ENCODE measurements at regions not wholly inside any gene's neighbourhood (a gene's known extent, or its start where the extent isn't known, plus 50 kb on each side); places are given as distances from the start of the nearest gene placed in this dataset.

DNA sequence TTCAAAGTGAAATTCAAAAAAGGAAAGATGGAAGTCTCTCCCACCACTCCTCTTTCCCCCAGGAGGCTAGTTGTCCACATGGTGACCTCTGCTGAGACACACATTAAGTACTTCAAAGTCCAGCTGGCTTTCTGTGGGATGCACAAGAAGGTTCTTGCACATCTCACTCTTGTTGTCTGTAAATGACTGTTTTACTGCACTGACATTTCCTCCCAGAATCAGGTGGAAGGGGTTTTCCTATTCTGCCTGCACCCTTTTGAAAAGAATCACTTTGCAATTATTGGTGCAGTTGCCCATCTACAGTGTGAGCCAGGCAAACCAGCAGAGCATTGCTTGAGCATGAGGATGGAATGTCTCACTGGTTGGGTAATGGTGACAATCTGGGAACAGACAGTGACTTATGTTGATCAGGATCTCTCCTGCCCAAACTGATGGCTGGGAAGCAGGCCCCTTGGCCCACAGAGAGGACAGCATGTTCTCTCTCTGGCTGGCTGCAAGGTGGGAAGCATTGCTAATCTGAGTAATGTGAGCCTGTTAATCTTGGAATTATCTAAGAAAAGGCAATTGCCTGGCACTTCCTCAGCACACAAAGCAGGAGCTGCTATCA, 347.7 kb upstream of the SATB1 start (continued):
- TF ChIP-seq, protein P1, sequence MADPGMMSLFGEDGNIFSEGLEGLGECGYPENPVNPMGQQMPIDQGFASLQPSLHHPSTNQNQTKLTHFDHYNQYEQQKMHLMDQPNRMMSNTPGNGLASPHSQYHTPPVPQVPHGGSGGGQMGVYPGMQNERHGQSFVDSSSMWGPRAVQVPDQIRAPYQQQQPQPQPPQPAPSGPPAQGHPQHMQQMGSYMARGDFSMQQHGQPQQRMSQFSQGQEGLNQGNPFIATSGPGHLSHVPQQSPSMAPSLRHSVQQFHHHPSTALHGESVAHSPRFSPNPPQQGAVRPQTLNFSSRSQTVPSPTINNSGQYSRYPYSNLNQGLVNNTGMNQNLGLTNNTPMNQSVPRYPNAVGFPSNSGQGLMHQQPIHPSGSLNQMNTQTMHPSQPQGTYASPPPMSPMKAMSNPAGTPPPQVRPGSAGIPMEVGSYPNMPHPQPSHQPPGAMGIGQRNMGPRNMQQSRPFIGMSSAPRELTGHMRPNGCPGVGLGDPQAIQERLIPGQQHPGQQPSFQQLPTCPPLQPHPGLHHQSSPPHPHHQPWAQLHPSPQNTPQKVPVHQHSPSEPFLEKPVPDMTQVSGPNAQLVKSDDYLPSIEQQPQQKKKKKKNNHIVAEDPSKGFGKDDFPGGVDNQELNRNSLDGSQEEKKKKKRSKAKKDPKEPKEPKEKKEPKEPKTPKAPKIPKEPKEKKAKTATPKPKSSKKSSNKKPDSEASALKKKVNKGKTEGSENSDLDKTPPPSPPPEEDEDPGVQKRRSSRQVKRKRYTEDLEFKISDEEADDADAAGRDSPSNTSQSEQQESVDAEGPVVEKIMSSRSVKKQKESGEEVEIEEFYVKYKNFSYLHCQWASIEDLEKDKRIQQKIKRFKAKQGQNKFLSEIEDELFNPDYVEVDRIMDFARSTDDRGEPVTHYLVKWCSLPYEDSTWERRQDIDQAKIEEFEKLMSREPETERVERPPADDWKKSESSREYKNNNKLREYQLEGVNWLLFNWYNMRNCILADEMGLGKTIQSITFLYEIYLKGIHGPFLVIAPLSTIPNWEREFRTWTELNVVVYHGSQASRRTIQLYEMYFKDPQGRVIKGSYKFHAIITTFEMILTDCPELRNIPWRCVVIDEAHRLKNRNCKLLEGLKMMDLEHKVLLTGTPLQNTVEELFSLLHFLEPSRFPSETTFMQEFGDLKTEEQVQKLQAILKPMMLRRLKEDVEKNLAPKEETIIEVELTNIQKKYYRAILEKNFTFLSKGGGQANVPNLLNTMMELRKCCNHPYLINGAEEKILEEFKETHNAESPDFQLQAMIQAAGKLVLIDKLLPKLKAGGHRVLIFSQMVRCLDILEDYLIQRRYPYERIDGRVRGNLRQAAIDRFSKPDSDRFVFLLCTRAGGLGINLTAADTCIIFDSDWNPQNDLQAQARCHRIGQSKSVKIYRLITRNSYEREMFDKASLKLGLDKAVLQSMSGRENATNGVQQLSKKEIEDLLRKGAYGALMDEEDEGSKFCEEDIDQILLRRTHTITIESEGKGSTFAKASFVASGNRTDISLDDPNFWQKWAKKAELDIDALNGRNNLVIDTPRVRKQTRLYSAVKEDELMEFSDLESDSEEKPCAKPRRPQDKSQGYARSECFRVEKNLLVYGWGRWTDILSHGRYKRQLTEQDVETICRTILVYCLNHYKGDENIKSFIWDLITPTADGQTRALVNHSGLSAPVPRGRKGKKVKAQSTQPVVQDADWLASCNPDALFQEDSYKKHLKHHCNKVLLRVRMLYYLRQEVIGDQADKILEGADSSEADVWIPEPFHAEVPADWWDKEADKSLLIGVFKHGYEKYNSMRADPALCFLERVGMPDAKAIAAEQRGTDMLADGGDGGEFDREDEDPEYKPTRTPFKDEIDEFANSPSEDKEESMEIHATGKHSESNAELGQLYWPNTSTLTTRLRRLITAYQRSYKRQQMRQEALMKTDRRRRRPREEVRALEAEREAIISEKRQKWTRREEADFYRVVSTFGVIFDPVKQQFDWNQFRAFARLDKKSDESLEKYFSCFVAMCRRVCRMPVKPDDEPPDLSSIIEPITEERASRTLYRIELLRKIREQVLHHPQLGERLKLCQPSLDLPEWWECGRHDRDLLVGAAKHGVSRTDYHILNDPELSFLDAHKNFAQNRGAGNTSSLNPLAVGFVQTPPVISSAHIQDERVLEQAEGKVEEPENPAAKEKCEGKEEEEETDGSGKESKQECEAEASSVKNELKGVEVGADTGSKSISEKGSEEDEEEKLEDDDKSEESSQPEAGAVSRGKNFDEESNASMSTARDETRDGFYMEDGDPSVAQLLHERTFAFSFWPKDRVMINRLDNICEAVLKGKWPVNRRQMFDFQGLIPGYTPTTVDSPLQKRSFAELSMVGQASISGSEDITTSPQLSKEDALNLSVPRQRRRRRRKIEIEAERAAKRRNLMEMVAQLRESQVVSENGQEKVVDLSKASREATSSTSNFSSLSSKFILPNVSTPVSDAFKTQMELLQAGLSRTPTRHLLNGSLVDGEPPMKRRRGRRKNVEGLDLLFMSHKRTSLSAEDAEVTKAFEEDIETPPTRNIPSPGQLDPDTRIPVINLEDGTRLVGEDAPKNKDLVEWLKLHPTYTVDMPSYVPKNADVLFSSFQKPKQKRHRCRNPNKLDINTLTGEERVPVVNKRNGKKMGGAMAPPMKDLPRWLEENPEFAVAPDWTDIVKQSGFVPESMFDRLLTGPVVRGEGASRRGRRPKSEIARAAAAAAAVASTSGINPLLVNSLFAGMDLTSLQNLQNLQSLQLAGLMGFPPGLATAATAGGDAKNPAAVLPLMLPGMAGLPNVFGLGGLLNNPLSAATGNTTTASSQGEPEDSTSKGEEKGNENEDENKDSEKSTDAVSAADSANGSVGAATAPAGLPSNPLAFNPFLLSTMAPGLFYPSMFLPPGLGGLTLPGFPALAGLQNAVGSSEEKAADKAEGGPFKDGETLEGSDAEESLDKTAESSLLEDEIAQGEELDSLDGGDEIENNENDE (IDR thresholded peaks at IDR 0.05; ENCODE audit: insufficient replicate concordance, low read length) = no peak
- TF ChIP-seq PHF8 (conservative IDR thresholded peaks at IDR 0.05; ENCODE audit: low read depth, low read length) = no peak
- TF ChIP-seq BCL11A (IDR thresholded peaks at IDR 0.05; ENCODE audit: low read depth in 2 of 2, low read length in 2 of 2) = no peak
- no peak for TF ChIP-seq RXRA (IDR thresholded peaks at IDR 0.05; ENCODE audit: insufficient read depth, low read depth, low read length)
- no peak for TF ChIP-seq POLR2A (IDR thresholded peaks at IDR 0.05; ENCODE audit: control extremely low read depth in 1 of 2, low read depth in 2 of 2, low read length in 2 of 2)
- TF ChIP-seq, protein P2, sequence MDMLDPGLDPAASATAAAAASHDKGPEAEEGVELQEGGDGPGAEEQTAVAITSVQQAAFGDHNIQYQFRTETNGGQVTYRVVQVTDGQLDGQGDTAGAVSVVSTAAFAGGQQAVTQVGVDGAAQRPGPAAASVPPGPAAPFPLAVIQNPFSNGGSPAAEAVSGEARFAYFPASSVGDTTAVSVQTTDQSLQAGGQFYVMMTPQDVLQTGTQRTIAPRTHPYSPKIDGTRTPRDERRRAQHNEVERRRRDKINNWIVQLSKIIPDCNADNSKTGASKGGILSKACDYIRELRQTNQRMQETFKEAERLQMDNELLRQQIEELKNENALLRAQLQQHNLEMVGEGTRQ (IDR thresholded peaks at IDR 0.05; ENCODE audit: low read length) = no peak
- TF ChIP-seq CHD1 (IDR thresholded peaks at IDR 0.05; ENCODE audit: low read depth, low read length) = no peak
- TF ChIP-seq FOSL1 (IDR thresholded peaks at IDR 0.05; ENCODE audit: insufficient read depth, low read depth, low read length) = no peak

Measured in H1 (cell line).